H9 (cell line): ENCODE measurements at regions not wholly inside any gene's neighbourhood (a gene's known extent, or its start where the extent isn't known, plus 50 kb on each side); places are given as distances from the start of the nearest gene placed in this dataset.

ENCODE experiments used
- DNase-seq: peaks from one replicate; pipeline ENCODE4 v3.0.0-alpha.2; 2017
- H2AFZ ChIP-seq: one replicate; pipeline ENCODE4 v1.6.1; 2013; ENCODE audit warnings: mild to moderate bottlenecking, low read length, control low read depth, moderate library complexity
- H2AK5ac ChIP-seq: 2 replicates; pipeline ENCODE4 v1.6.1; 2013; ENCODE audit warnings: low read length, control low read depth, mixed read lengths; ENCODE audit not compliant: insufficient read length
- H2BK120ac ChIP-seq: one replicate; pipeline ENCODE4 v1.6.1; 2013; ENCODE audit warnings: low read depth, mild to moderate bottlenecking, low read length, control low read depth, inconsistent platforms; ENCODE audit not compliant: poor library complexity, severe bottlenecking
- H2BK12ac ChIP-seq: 2 replicates; pipeline ENCODE4 v1.6.1; 2013; ENCODE audit warnings: low read length, control low read depth, mixed read lengths, low read depth; ENCODE audit not compliant: insufficient read length
- H2BK15ac ChIP-seq: 2 replicates; pipeline ENCODE4 v1.6.1; 2013; ENCODE audit warnings: low read depth, low read length, control low read depth
- H2BK20ac ChIP-seq: one replicate; pipeline ENCODE4 v1.6.1; 2013; ENCODE audit warnings: low read depth, mild to moderate bottlenecking, low read length, control low read depth, inconsistent platforms; ENCODE audit not compliant: poor library complexity, severe bottlenecking
- H2BK5ac ChIP-seq: 2 replicates; pipeline ENCODE4 v1.6.1; 2013; ENCODE audit warnings: low read length, control low read depth, mixed read lengths; ENCODE audit not compliant: insufficient read length
- H3K14ac ChIP-seq: 2 replicates; pipeline ENCODE4 v1.6.1; 2013; ENCODE audit warnings: low read length, control low read depth; ENCODE audit not compliant: insufficient read depth
- H3K18ac ChIP-seq: 2 replicates; pipeline ENCODE4 v1.6.1; 2013; ENCODE audit warnings: low read depth, mild to moderate bottlenecking, mixed read lengths, low read length, control low read depth; ENCODE audit not compliant: insufficient read length
- H3K23ac ChIP-seq: 2 replicates; pipeline ENCODE4 v1.6.1; 2013; ENCODE audit warnings: low read length, control low read depth, mixed read lengths, low read depth; ENCODE audit not compliant: insufficient read length
- H3K23me2 ChIP-seq: 2 replicates; pipeline ENCODE4 v1.6.1; 2013; ENCODE audit warnings: low read depth, mild to moderate bottlenecking, mixed read lengths, low read length, control low read depth; ENCODE audit not compliant: insufficient read length, poor library complexity, severe bottlenecking
- H3K27ac ChIP-seq: 2 replicates; pipeline ENCODE4 v1.5.1; 2013; ENCODE audit warnings: low read length, control low read depth, mixed read lengths, low read depth; ENCODE audit not compliant: insufficient read length
- H3K27me3 ChIP-seq: 2 replicates; pipeline ENCODE4 v1.6.1; 2013; ENCODE audit warnings: low read length, control low read depth, inconsistent platforms; ENCODE audit not compliant: insufficient read depth
- H3K4ac ChIP-seq: 2 replicates; pipeline ENCODE4 v1.6.1; 2013; ENCODE audit warnings: low read depth, mild to moderate bottlenecking, control low read depth, inconsistent platforms, low read length, moderate library complexity
- H3K4me1 ChIP-seq: 2 replicates; pipeline ENCODE4 v1.6.1; 2013; ENCODE audit warnings: low read length, control low read depth, inconsistent platforms; ENCODE audit not compliant: insufficient read depth
- H3K4me2 ChIP-seq: 2 replicates; pipeline ENCODE4 v1.6.1; 2013; ENCODE audit warnings: low read length, control low read depth, mixed read lengths; ENCODE audit not compliant: insufficient read length, insufficient read depth
- H3K56ac ChIP-seq: 2 replicates; pipeline ENCODE4 v1.6.1; 2013; ENCODE audit warnings: low read depth, mild to moderate bottlenecking, mixed read lengths, low read length, control low read depth; ENCODE audit not compliant: insufficient read length
- H3K79me1 ChIP-seq: 2 replicates; pipeline ENCODE4 v1.6.1; 2013; ENCODE audit warnings: low read depth, mild to moderate bottlenecking, moderate library complexity, low read length, control low read depth, inconsistent platforms; ENCODE audit not compliant: insufficient read depth, poor library complexity, severe bottlenecking
- H3K79me2 ChIP-seq: 2 replicates; pipeline ENCODE4 v1.6.1; 2013; ENCODE audit warnings: low read length, control low read depth, inconsistent platforms; ENCODE audit not compliant: insufficient read depth
- H3K9ac ChIP-seq: 2 replicates; pipeline ENCODE4 v1.6.1; 2013; ENCODE audit warnings: low read length, control low read depth, mixed read lengths; ENCODE audit not compliant: insufficient read length; ENCODE audit errors: extremely low read depth
- H3K9me3 ChIP-seq: one replicate; pipeline ENCODE4 v1.6.1; 2013; ENCODE audit warnings: low read depth, low read length, inconsistent platforms; ENCODE audit not compliant: control insufficient read depth
- H3T11ph ChIP-seq: one replicate; pipeline ENCODE4 v1.6.1; 2013; ENCODE audit warnings: mild to moderate bottlenecking, low read length, control low read depth, inconsistent platforms
- H4K20me1 ChIP-seq: one replicate; pipeline ENCODE4 v1.6.1; 2013; ENCODE audit not compliant: control insufficient read depth, insufficient read length, insufficient read depth
- H4K5ac ChIP-seq: 2 replicates; pipeline ENCODE4 v1.6.1; 2013; ENCODE audit warnings: low read depth, mild to moderate bottlenecking, mixed read lengths, low read length, control low read depth; ENCODE audit not compliant: insufficient read length
- H4K8ac ChIP-seq: replicated peaks from 2 replicates; pipeline ENCODE4 v1.6.1; 2013; ENCODE audit warnings: low read length, control low read depth, mixed read lengths, low read depth; ENCODE audit not compliant: insufficient read length
- H4K91ac ChIP-seq: 2 replicates; pipeline ENCODE4 v1.6.1; 2013; ENCODE audit warnings: low read depth, mild to moderate bottlenecking, moderate library complexity, mixed read lengths, low read length, control low read depth; ENCODE audit not compliant: insufficient read length
- H3K27ac Mint-ChIP-seq, 3 experiments: 2 replicates in 2 of 3; 3 replicates in 1 of 3; pipeline ENCODE4 v1.8.0; 2020 to 2021; ENCODE audit warnings: mixed read lengths in 3 of 3, mild to moderate bottlenecking in 1 of 3, moderate library complexity in 1 of 3
- H3K27me3 Mint-ChIP-seq: 2 replicates; pipeline ENCODE4 v1.8.0; 2021; ENCODE audit warnings: low read depth, mild to moderate bottlenecking, moderate library complexity, mixed read lengths
- H3K36me3 Mint-ChIP-seq, 3 experiments: 2 replicates in 2 of 3; 3 replicates in 1 of 3; pipeline ENCODE4 v1.8.0; 2020 to 2021; ENCODE audit warnings: low read depth in 3 of 3, mixed read lengths in 3 of 3; ENCODE audit not compliant: insufficient read depth in 1 of 3
- H3K4me1 Mint-ChIP-seq, 2 experiments: 2 replicates each; pipeline ENCODE4 v1.8.0; 2020; ENCODE audit warnings: mixed read lengths in 2 of 2
- H3K4me3 Mint-ChIP-seq, 2 experiments: 2 replicates in 1 of 2; 3 replicates in 1 of 2; pipeline ENCODE4 v1.8.0; 2020 to 2021; ENCODE audit warnings: mild to moderate bottlenecking in 2 of 2, mixed read lengths in 2 of 2, moderate library complexity in 1 of 2
- H3K9me3 Mint-ChIP-seq, 2 experiments: 2 replicates in 1 of 2; 3 replicates in 1 of 2; pipeline ENCODE4 v1.8.0; 2020; ENCODE audit warnings: mild to moderate bottlenecking in 2 of 2, mixed read lengths in 2 of 2, moderate library complexity in 1 of 2
- WGBS: extraction: QIAGEN DNeasy Blood & Tissue Kit; methylation state at CpG from one replicate; pipeline ENCODE4 v1.1.7; 2013; ENCODE audit warnings: missing lambda C conversion rate, low lambda C conversion rate, mixed read lengths; ENCODE audit not compliant: insufficient read length; ENCODE audit errors: extremely low coverage; 5-methylcytosine and 5-hydroxymethylcytosine counted together
- TF ChIP-seq, protein P1 (sequence below): fragments of 200-600 bp; sonication (generic); conservative IDR thresholded peaks from 3 replicates; pipeline ENCODE4 v1.8.0; 2021; ENCODE audit warnings: antibody characterized with exemption, mild to moderate bottlenecking

DNA sequence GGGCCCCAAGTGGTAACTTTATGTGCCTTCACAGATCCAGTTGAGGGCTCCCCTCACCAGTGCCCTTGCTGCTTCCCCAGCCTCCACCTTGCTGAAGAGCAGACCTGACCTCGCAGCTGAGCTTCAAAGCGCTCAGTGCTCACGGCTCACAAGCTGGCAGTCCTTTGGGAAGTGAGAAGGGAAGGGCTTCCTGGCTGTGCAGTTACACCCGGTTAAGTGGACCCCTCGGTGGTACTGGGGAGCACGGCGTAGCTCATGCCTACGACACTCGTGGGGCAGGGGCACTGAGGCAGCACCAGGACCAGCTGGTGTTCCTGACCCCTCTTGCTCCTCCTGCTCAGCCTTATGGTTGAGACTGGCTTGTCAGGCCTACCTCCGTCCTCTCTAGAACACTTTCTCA is 629.0 kb upstream of the TBL1XR1 start:
- no peaks in the 10 kb centered on the region for H3K79me1 ChIP-seq
- TF ChIP-seq, protein P1, sequence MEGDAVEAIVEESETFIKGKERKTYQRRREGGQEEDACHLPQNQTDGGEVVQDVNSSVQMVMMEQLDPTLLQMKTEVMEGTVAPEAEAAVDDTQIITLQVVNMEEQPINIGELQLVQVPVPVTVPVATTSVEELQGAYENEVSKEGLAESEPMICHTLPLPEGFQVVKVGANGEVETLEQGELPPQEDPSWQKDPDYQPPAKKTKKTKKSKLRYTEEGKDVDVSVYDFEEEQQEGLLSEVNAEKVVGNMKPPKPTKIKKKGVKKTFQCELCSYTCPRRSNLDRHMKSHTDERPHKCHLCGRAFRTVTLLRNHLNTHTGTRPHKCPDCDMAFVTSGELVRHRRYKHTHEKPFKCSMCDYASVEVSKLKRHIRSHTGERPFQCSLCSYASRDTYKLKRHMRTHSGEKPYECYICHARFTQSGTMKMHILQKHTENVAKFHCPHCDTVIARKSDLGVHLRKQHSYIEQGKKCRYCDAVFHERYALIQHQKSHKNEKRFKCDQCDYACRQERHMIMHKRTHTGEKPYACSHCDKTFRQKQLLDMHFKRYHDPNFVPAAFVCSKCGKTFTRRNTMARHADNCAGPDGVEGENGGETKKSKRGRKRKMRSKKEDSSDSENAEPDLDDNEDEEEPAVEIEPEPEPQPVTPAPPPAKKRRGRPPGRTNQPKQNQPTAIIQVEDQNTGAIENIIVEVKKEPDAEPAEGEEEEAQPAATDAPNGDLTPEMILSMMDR: no peak
- DNase-seq: no peak
- no peak overlapping the region for H2AK5ac ChIP-seq
- Mint-ChIP-seq H3K36me3 (no peaks in the 10 kb centered on the region), H3K27ac (no peak overlapping the region), H3K4me3 (no peak overlapping the region), H3K27me3 (no peaks in the 10 kb centered on the region), H3K9me3 (no peaks in the 10 kb centered on the region), H3K4me1 (peaks cover 12% of the 10 kb centered on the region in 2 experiments)
- H2BK12ac ChIP-seq: no peak overlapping the region
- H4K20me1 ChIP-seq: no peaks in the 10 kb centered on the region
- H3T11ph ChIP-seq: no peak overlapping the region
- no peaks in the 10 kb centered on the region for H3K23me2 ChIP-seq
- H4K8ac ChIP-seq: no peak overlapping the region
- H3K14ac ChIP-seq: no peak overlapping the region
- H3K4me1 ChIP-seq: no peaks in the 10 kb centered on the region
- no peaks in the 10 kb centered on the region for H3K79me2 ChIP-seq
- no peak overlapping the region for H4K5ac ChIP-seq
- no peak overlapping the region for H3K4ac ChIP-seq
- no peak overlapping the region for H3K56ac ChIP-seq
- no CpG with 5 or more reads among the region's 10 CpGs for WGBS
- H3K9me3 ChIP-seq: no peaks in the 10 kb centered on the region
- H3K9ac ChIP-seq: no peak overlapping the region
- no peak overlapping the region for H3K18ac ChIP-seq
- H2BK120ac ChIP-seq: no peak overlapping the region
- no peak overlapping the region for H2BK20ac ChIP-seq
- H3K27me3 ChIP-seq: no peaks in the 10 kb centered on the region
- no peak overlapping the region for H2BK15ac ChIP-seq
- no peak overlapping the region for H2AFZ ChIP-seq
- H3K27ac ChIP-seq: no peak overlapping the region
- no peak overlapping the region for H3K23ac ChIP-seq
- H4K91ac ChIP-seq: no peak overlapping the region
- H2BK5ac ChIP-seq: no peak overlapping the region
- no peak overlapping the region for H3K4me2 ChIP-seq
